SK-N-SH (cell line): ENCODE measurements at regions not wholly inside any gene's neighbourhood (a gene's known extent, or its start where the extent isn't known, plus 50 kb on each side); places are given as distances from the start of the nearest gene placed in this dataset.

Experiments used
- CTCF ChIA-PET: fragments of 300-600, 350-600 bp; formaldehyde crosslinking; extraction: SDS; loops from one replicate; lab custom pipeline; 2021; lab: Yijun Ruan, JAX
- POLR2A ChIA-PET: fragments of 350-600 bp; sonication (Branson Sonifier 250); formaldehyde crosslinking; extraction: SDS; loops from one replicate; lab custom pipeline; 2020; ENCODE audit warnings: antibody characterized with exemption, inconsistent platforms; lab: Yijun Ruan, JAX
- DNase-seq: peaks from one replicate; pipeline ENCODE4 v3.0.0; 2012
- H2AFZ ChIP-seq: fragments of 200-600 bp; sonication (generic); 2 replicates; pipeline ENCODE4 v1.8.1; 2016; ENCODE audit warnings: antibody characterized with exemption, mild to moderate bottlenecking, low read depth
- H3F3A ChIP-seq: fragments of 200-600 bp; sonication (generic); replicated peaks from 2 replicates; pipeline ENCODE3; 2016; ENCODE audit warnings: antibody characterized with exemption, mild to moderate bottlenecking; ENCODE audit not compliant: insufficient read depth
- H3K27ac ChIP-seq, 2 experiments: fragments of 200-500 bp in 1 of 2; fragments of 200-600 bp in 1 of 2; sonication (Bioruptor generic) in 1 of 2; sonication (generic), shearing (Covaris generic) in 1 of 2; 2 replicates each; pipeline versions ENCODE4 v1.5.1 to v1.6.1; 2014 to 2016; ENCODE audit warnings: low read depth in 2 of 2, inconsistent platforms in 1 of 2, low read length in 1 of 2, mild to moderate bottlenecking in 1 of 2, mixed read lengths in 1 of 2
- H3K27me3 ChIP-seq: fragments of 200-600 bp; sonication (generic), shearing (Covaris generic); 2 replicates; pipeline ENCODE4 v1.6.1; 2016; ENCODE audit warnings: mixed run types; ENCODE audit not compliant: insufficient read depth
- H3K36me3 ChIP-seq, 2 experiments: fragments of 200-500 bp in 1 of 2; fragments of 200-600 bp in 1 of 2; sonication (Bioruptor generic) in 1 of 2; sonication (generic) in 1 of 2; replicated peaks in 1 of 2; 2 replicates each; pipeline versions ENCODE3 to v1.5.1; 2014 to 2016; ENCODE audit warnings: low read length in 1 of 2, mild to moderate bottlenecking in 1 of 2; ENCODE audit not compliant: insufficient read depth in 2 of 2, control insufficient read depth in 1 of 2
- H3K4me1 ChIP-seq, 2 experiments: fragments of 200-500 bp in 1 of 2; fragments of 200-600 bp in 1 of 2; sonication (Bioruptor generic) in 1 of 2; sonication (generic), shearing (Covaris generic) in 1 of 2; 2 replicates each; pipeline versions ENCODE4 v1.5.1 to v1.6.1; 2014 to 2016; ENCODE audit warnings: low read depth in 1 of 2, low read length in 1 of 2, mixed run types in 1 of 2; ENCODE audit not compliant: insufficient read depth in 2 of 2, control insufficient read depth in 1 of 2
- H3K4me2 ChIP-seq: fragments of 200-600 bp; sonication (generic), shearing (Covaris generic); 2 replicates; pipeline ENCODE4 v1.6.1; 2017; ENCODE audit warnings: mixed run types
- H3K4me3 ChIP-seq, 2 experiments: fragments of 200-500 bp in 1 of 2; fragments of 200-600 bp in 1 of 2; sonication (Bioruptor generic) in 1 of 2; sonication (generic), shearing (Covaris generic) in 1 of 2; 2 replicates each; pipeline versions ENCODE4 v1.5.1 to v1.8.1; 2014 to 2016; ENCODE audit warnings: low read depth in 2 of 2, inconsistent platforms in 1 of 2, low read length in 1 of 2, mild to moderate bottlenecking in 1 of 2, mixed read lengths in 1 of 2, moderate library complexity in 1 of 2
- H3K79me2 ChIP-seq: fragments of 200-600 bp; sonication (generic); 2 replicates; pipeline ENCODE4 v1.8.1; 2017; ENCODE audit warnings: mild to moderate bottlenecking; ENCODE audit not compliant: insufficient read depth
- H3K9ac ChIP-seq: fragments of 200-600 bp; sonication (generic); 2 replicates; pipeline ENCODE4 v1.6.1; 2017; ENCODE audit warnings: mixed run types
- H3K9me2 ChIP-seq: fragments of 200-600 bp; sonication (generic); 2 replicates; pipeline ENCODE4 v1.6.1; 2017; ENCODE audit warnings: mixed run types
- H3K9me3 ChIP-seq: fragments of 200-600 bp; sonication (generic); 2 replicates; pipeline ENCODE4 v1.6.1; 2017; ENCODE audit warnings: mixed run types, mild to moderate bottlenecking, moderate library complexity
- H4K20me1 ChIP-seq: fragments of 200-600 bp; sonication (generic); 2 replicates; pipeline ENCODE4 v1.6.1; 2017; ENCODE audit warnings: mild to moderate bottlenecking, mixed run types; ENCODE audit not compliant: insufficient read depth
- ELF1 ChIP-seq: IDR thresholded peaks from 2 replicates; pipeline ENCODE4 v1.4.0; 2012
- GABPA ChIP-seq: IDR thresholded peaks from 2 replicates; pipeline ENCODE4 v1.4.0; 2012; ENCODE audit warnings: low read depth, mild to moderate bottlenecking
- NFIC ChIP-seq: IDR thresholded peaks from 2 replicates; pipeline ENCODE4 v1.4.0; 2012; ENCODE audit warnings: borderline replicate concordance
- NRF1 ChIP-seq: IDR thresholded peaks from 2 replicates; pipeline ENCODE4 v1.6.1; 2012; ENCODE audit warnings: low read depth, mild to moderate bottlenecking, low read length
- POLR2AphosphoS5 ChIP-seq: IDR thresholded peaks from 2 replicates; pipeline ENCODE4 v1.6.1; 2012; ENCODE audit warnings: low read depth, low read length
- RCOR1 ChIP-seq: fragments of 150-350 bp; IDR thresholded peaks from 2 replicates; pipeline ENCODE4 v1.6.1; 2017; ENCODE audit warnings: antibody characterized with exemption, low read length
- RXRA ChIP-seq: IDR thresholded peaks from 2 replicates; pipeline ENCODE4 v1.4.0; 2012; ENCODE audit warnings: low read depth, mild to moderate bottlenecking, borderline replicate concordance
- SMC3 ChIP-seq: IDR thresholded peaks from 2 replicates; pipeline ENCODE4 v1.6.1; 2012; ENCODE audit warnings: low read depth, low read length, improper control_type of control experiment
- TCF12 ChIP-seq: IDR thresholded peaks from 2 replicates; pipeline ENCODE4 v1.4.0; 2012
- TEAD4 ChIP-seq: IDR thresholded peaks from 2 replicates; pipeline ENCODE4 v1.4.0; 2012; ENCODE audit warnings: mild to moderate bottlenecking, borderline replicate concordance; ENCODE audit not compliant: insufficient read depth
- USF1 ChIP-seq: IDR thresholded peaks from 2 replicates; pipeline ENCODE4 v1.4.0; 2012; ENCODE audit warnings: low read depth, borderline replicate concordance
- YY1 ChIP-seq: IDR thresholded peaks from 2 replicates; pipeline ENCODE4 v1.4.0; 2012; ENCODE audit warnings: low read depth, mild to moderate bottlenecking
- WGBS: methylation state at CpG from one replicate; pipeline ENCODE4 v1.1.6; 2017; ENCODE audit warnings: low lambda C conversion rate; 5-methylcytosine and 5-hydroxymethylcytosine counted together
- TF ChIP-seq, protein P1 (sequence below): IDR thresholded peaks from 2 replicates; pipeline ENCODE4; 2012

GRCh38 chr11:106491751-106492150 lies 414.3 kb downstream of the AASDHPPT start:
- TF ChIP-seq TCF12 = no peak
- TF ChIP-seq NFIC = no peak
- no peak for TF ChIP-seq POLR2AphosphoS5
- TF ChIP-seq TEAD4 = no peak
- TF ChIP-seq GABPA = no peak
- Histone ChIP-seq H3K9ac (no peak overlapping the region), H3F3A (peaks cover 4% of the 10 kb centered on the region), H3K9me3 (peaks cover 11% of the 10 kb centered on the region; the same call in 1 of the 2 replicates), H3K4me1 (no peaks in the 10 kb centered on the region), H3K4me3 (no peak overlapping the region), H3K79me2 (no peaks in the 10 kb centered on the region), H3K27me3 (no peaks in the 10 kb centered on the region), H3K4me2 (no peak overlapping the region), H3K9me2 (no peaks in the 10 kb centered on the region), H3K36me3 (no peaks in the 10 kb centered on the region), H2AFZ (no peak overlapping the region), H4K20me1 (no peaks in the 10 kb centered on the region), H3K27ac (no peak overlapping the region)
- ChIA-PET POLR2A (no interaction called here), CTCF (no interaction called here)
- no peak for DNase-seq

DNA sequence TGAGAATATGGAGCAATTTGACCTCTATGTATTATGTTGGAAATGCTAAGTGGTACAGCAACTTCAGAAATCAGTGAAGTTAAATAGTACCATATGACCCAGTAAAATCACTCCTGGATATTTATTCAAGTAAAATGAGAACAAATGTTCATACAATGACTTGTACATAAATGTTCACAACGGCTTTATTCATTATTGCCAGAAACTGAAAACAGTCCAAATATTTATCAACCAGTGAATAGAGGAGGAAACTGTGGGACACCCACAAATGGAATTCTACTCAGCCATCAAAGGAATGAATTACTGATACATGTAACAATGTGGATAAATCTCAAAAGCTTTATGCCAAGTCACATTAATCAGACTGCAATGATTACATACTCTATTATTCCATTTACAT lies 416.3 kb downstream of the AASDHPPT start:
- Histone ChIP-seq H3K9ac (no peak overlapping the region), H3K27ac (peak overlapping the region in 1 of 2 experiments; percentile 20; a peak in 1 of 4 replicates), H3K9me3 (peaks cover 11% of the 10 kb centered on the region; the same call in 1 of the 2 replicates), H3K27me3 (no peaks in the 10 kb centered on the region), H3K9me2 (no peaks in the 10 kb centered on the region), H3K36me3 (no peaks in the 10 kb centered on the region), H3K4me3 (no peak overlapping the region), H3K79me2 (no peaks in the 10 kb centered on the region), H3F3A (peaks cover 4% of the 10 kb centered on the region), H2AFZ (0 out of 2 replicates have a peak overlapping the region, but pooled peaks have one; percentile 1), H3K4me2 (no peak overlapping the region), H4K20me1 (no peaks in the 10 kb centered on the region), H3K4me1 (no peaks in the 10 kb centered on the region)
- TF ChIP-seq, protein P1, sequence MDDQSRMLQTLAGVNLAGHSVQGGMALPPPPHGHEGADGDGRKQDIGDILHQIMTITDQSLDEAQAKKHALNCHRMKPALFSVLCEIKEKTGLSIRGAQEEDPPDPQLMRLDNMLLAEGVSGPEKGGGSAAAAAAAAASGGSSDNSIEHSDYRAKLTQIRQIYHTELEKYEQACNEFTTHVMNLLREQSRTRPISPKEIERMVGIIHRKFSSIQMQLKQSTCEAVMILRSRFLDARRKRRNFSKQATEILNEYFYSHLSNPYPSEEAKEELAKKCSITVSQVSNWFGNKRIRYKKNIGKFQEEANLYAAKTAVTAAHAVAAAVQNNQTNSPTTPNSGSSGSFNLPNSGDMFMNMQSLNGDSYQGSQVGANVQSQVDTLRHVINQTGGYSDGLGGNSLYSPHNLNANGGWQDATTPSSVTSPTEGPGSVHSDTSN = peak; percentile 47; the same call in 1 of the 2 replicates
- TF ChIP-seq USF1 = no peak
- TF ChIP-seq NFIC = peak; percentile 11; the same call in 1 of the 2 replicates
- no peak for TF ChIP-seq NRF1
- TF ChIP-seq TCF12 = peak; percentile 59
- no peak for DNase-seq
- 4% methylated on average over 1 of the region's 1 CpG for WGBS
- ChIA-PET POLR2A (no interaction called here), CTCF (no interaction called here)

GRCh38 chr11:106495046-106495445 lies 417.6 kb downstream of the AASDHPPT start:
- Histone ChIP-seq H3K27me3 (no peaks in the 10 kb centered on the region), H3K79me2 (no peaks in the 10 kb centered on the region), H3K4me1 (no peaks in the 10 kb centered on the region), H3K9me3 (no peaks in the 10 kb centered on the region; the same call in 1 of the 2 replicates), H4K20me1 (no peaks in the 10 kb centered on the region), H3K36me3 (no peaks in the 10 kb centered on the region), H3F3A (peaks cover 4% of the 10 kb centered on the region), H3K4me3 (no peak overlapping the region), H3K27ac (no peak overlapping the region), H3K9ac (no peak overlapping the region), H3K9me2 (no peaks in the 10 kb centered on the region), H2AFZ (no peak overlapping the region), H3K4me2 (no peak overlapping the region)
- ChIA-PET POLR2A (no interaction called here), CTCF (no interaction called here)
- DNase-seq = no peak
- TF ChIP-seq RXRA (no peak), ELF1 (no peak), SMC3 (no peak), RCOR1 (no peak), YY1 (no peak), NFIC (no peak)
